ENCODE measurements at regions not wholly inside any gene's neighbourhood (a gene's known extent, or its start where the extent isn't known, plus 50 kb on each side); places are given as distances from the start of the nearest gene placed in this dataset.

DNA sequence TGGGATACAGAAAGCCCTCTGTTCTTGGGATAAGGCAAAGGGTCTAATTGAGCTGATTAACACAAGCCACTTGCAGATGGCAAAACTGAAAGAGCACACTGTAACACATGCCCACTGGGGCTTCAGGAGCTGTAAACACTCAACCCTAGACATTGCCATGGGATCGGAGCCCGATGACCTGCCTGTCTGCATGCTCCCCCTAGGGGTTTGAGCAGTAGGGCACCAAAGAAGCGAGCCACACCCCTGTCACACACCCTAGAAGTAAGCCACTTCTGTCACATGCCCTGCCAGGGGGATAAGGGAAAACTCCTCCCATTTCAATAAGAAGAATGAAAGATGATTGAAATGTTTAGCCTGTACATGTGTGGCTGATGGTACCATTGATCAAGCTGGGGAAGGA is 81.3 kb upstream of the IRX6 start:
- TF ChIP-seq GATA3 (IDR thresholded peaks at IDR 0.05; ENCODE audit: low read depth, low read length) (no peak), GATA2 (IDR thresholded peaks at IDR 0.05; ENCODE audit: low read depth, low read length) (no peak)

Measured in SH-SY5Y (cell line).